H1 (cell line): ENCODE measurements at regions not wholly inside any gene's neighbourhood (a gene's known extent, or its start where the extent isn't known, plus 50 kb on each side); places are given as distances from the start of the nearest gene placed in this dataset.

Source experiments
- CTCF ChIA-PET: fragments of 300-600 bp; sonication (Branson Sonifier 250); formaldehyde crosslinking; loops from one replicate; lab custom pipeline; 2021; ENCODE audit not compliant: partially characterized antibody; lab: Charles Lee
- POLR2A ChIA-PET: fragments of 300-600 bp; sonication (Branson Sonifier 250); formaldehyde crosslinking; loops from one replicate; lab custom pipeline; 2021; ENCODE audit warnings: inconsistent platforms; ENCODE audit not compliant: partially characterized antibody; lab: Charles Lee
- DNase-seq, 2 experiments: peaks; one replicate each; pipeline versions ENCODE4 v3.0.0 to v3.0.0-alpha.2; 2010 to 2022; ENCODE audit warnings: low spot score in 2 of 2, low read depth in 1 of 2, mixed read lengths in 1 of 2
- FAIRE-seq: peaks from 2 replicates; lab custom pipeline; 2011; peaks lifted over from hg19 to GRCh38; lab: Jason Lieb, UNC
- H2AFZ ChIP-seq: 2 replicates; pipeline ENCODE4 v1.8.1; 2012; ENCODE audit warnings: low read length, inconsistent platforms
- H2AK5ac ChIP-seq: 2 replicates; pipeline ENCODE4 v1.6.1; 2013; ENCODE audit warnings: low read depth, low read length
- H2BK120ac ChIP-seq: replicated peaks from 2 replicates; pipeline ENCODE3; 2013; ENCODE audit warnings: low read depth, low read length, inconsistent platforms
- H2BK12ac ChIP-seq: 2 replicates; pipeline ENCODE4 v1.6.1; 2013; ENCODE audit warnings: low read depth, low read length
- H2BK15ac ChIP-seq: 2 replicates; pipeline ENCODE4 v1.6.1; 2013; ENCODE audit warnings: low read length
- H2BK20ac ChIP-seq: 2 replicates; pipeline ENCODE4 v1.6.1; 2013; ENCODE audit warnings: low read length
- H2BK5ac ChIP-seq: 2 replicates; pipeline ENCODE4 v1.6.1; 2013; ENCODE audit warnings: low read depth, low read length
- H3K14ac ChIP-seq: 2 replicates; pipeline ENCODE4 v1.6.1; 2013; ENCODE audit warnings: inconsistent platforms; ENCODE audit not compliant: insufficient read length
- H3K18ac ChIP-seq: 2 replicates; pipeline ENCODE4 v1.6.1; 2013; ENCODE audit warnings: low read length; ENCODE audit errors: extremely low read depth
- H3K23ac ChIP-seq: 2 replicates; pipeline ENCODE4 v1.6.1; 2013; ENCODE audit warnings: inconsistent platforms; ENCODE audit not compliant: insufficient read length
- H3K23me2 ChIP-seq: 2 replicates; pipeline ENCODE4 v1.6.1; 2013; ENCODE audit warnings: low read depth, low read length
- H3K27ac ChIP-seq: 2 replicates; pipeline ENCODE4 v1.6.1; 2011; ENCODE audit warnings: low read depth, low read length, inconsistent platforms
- H3K27me3 ChIP-seq, 4 experiments: replicated peaks in 1 of 4; 1 replicate in 1 of 4; 2 replicates in 3 of 4; pipeline versions ENCODE4 v1.6.1 to v1.8.1; 2011 to 2013; ENCODE audit warnings: low read length in 3 of 4, mild to moderate bottlenecking in 3 of 4, inconsistent platforms in 2 of 4, mixed read lengths in 2 of 4, moderate library complexity in 1 of 4; ENCODE audit not compliant: control insufficient read depth in 3 of 4, insufficient read depth in 3 of 4; ENCODE audit errors: extremely low read depth in 1 of 4
- H3K36me3 ChIP-seq, 4 experiments: 2 replicates each; pipeline versions ENCODE4 v1.6.1 to v1.8.1; 2011 to 2013; ENCODE audit warnings: mild to moderate bottlenecking in 4 of 4, low read length in 3 of 4, moderate library complexity in 2 of 4, control low read depth in 1 of 4, inconsistent platforms in 1 of 4; ENCODE audit not compliant: insufficient read depth in 4 of 4, control insufficient read depth in 2 of 4
- H3K4ac ChIP-seq: replicated peaks from 2 replicates; pipeline ENCODE3; 2013; ENCODE audit warnings: low read length, low read depth, mixed read lengths, inconsistent platforms; ENCODE audit not compliant: insufficient read length
- H3K4me1 ChIP-seq, 4 experiments: replicated peaks in 1 of 4; 1 replicate in 1 of 4; 2 replicates in 3 of 4; pipeline versions ENCODE4 v1.6.1 to v1.8.1; 2011 to 2013; ENCODE audit warnings: low read length in 3 of 4, inconsistent platforms in 2 of 4, mixed read lengths in 1 of 4; ENCODE audit not compliant: insufficient read depth in 4 of 4, control insufficient read depth in 3 of 4
- H3K4me2 ChIP-seq, 2 experiments: 2 replicates each; pipeline versions ENCODE4 v1.6.1 to v1.8.1; 2011 to 2013; ENCODE audit warnings: low read depth in 2 of 2, low read length in 2 of 2, control low read depth in 1 of 2, inconsistent platforms in 1 of 2, mild to moderate bottlenecking in 1 of 2; ENCODE audit not compliant: insufficient read depth in 1 of 2
- H3K4me3 ChIP-seq, 4 experiments: fragments of 200-600, 300-600 bp in 1 of 4; sonication (generic), shearing (Covaris generic), sonication (Bioruptor Twin) in 1 of 4; 2 replicates each; pipeline versions ENCODE4 v1.5.1 to v1.8.1; 2011 to 2016; ENCODE audit warnings: low read length in 4 of 4, low read depth in 3 of 4, control low read depth in 2 of 4, inconsistent platforms in 2 of 4, mild to moderate bottlenecking in 2 of 4, mixed read lengths in 1 of 4, moderate library complexity in 1 of 4; ENCODE audit not compliant: insufficient read depth in 2 of 4; ENCODE audit errors: extremely low read depth in 1 of 4
- H3K56ac ChIP-seq: replicated peaks from 2 replicates; pipeline ENCODE3; 2013; ENCODE audit warnings: low read depth, mild to moderate bottlenecking, mixed read lengths, low read length, inconsistent platforms; ENCODE audit not compliant: insufficient read length
- H3K79me1 ChIP-seq: 2 replicates; pipeline ENCODE4 v1.6.1; 2013; ENCODE audit warnings: low read depth, low read length, control low read depth
- H3K79me2 ChIP-seq, 2 experiments: 2 replicates each; pipeline versions ENCODE4 v1.6.1 to v1.8.1; 2012 to 2013; ENCODE audit warnings: low read length in 2 of 2, mild to moderate bottlenecking in 2 of 2, inconsistent platforms in 1 of 2; ENCODE audit not compliant: insufficient read depth in 2 of 2, control insufficient read depth in 1 of 2
- H3K9ac ChIP-seq, 4 experiments: replicated peaks in 1 of 4; 1 replicate in 1 of 4; 2 replicates in 3 of 4; pipeline versions ENCODE4 v1.6.1 to v1.8.1; 2011 to 2013; ENCODE audit warnings: low read depth in 3 of 4, low read length in 3 of 4, control low read depth in 2 of 4, mild to moderate bottlenecking in 2 of 4, moderate library complexity in 2 of 4, inconsistent platforms in 1 of 4; ENCODE audit errors: extremely low read depth in 1 of 4
- H3K9me3 ChIP-seq, 2 experiments: 2 replicates each; pipeline versions ENCODE4 v1.6.1 to v1.8.1; 2012 to 2013; ENCODE audit warnings: mild to moderate bottlenecking in 2 of 2, moderate library complexity in 2 of 2, control low read depth in 1 of 2, inconsistent platforms in 1 of 2, low read depth in 1 of 2, low read length in 1 of 2, mixed read lengths in 1 of 2; ENCODE audit not compliant: insufficient read depth in 2 of 2
- H4K20me1 ChIP-seq, 2 experiments: replicated peaks in 1 of 2; 2 replicates each; pipeline versions ENCODE3 to v1.8.1; 2011 to 2013; ENCODE audit warnings: inconsistent platforms in 2 of 2, low read length in 2 of 2, mild to moderate bottlenecking in 1 of 2; ENCODE audit not compliant: insufficient read depth in 2 of 2, control insufficient read depth in 1 of 2
- H4K5ac ChIP-seq: 2 replicates; pipeline ENCODE4 v1.6.1; 2013; ENCODE audit warnings: low read length, low read depth, mixed read lengths, inconsistent platforms; ENCODE audit not compliant: insufficient read length
- H4K8ac ChIP-seq: 2 replicates; pipeline ENCODE4 v1.8.0; 2013; ENCODE audit warnings: mild to moderate bottlenecking, moderate library complexity, low read length, inconsistent platforms; ENCODE audit not compliant: insufficient read depth; ENCODE audit errors: extremely low read depth
- H4K91ac ChIP-seq: replicated peaks from 2 replicates; pipeline ENCODE3; 2013; ENCODE audit warnings: low read length, mixed read lengths, inconsistent platforms; ENCODE audit not compliant: insufficient read length
- JUND ChIP-seq: IDR thresholded peaks from 2 replicates; pipeline ENCODE4 v1.6.1; 2011; ENCODE audit warnings: mild to moderate bottlenecking, improper control_type of control experiment, low read length
- MAFK ChIP-seq: IDR thresholded peaks from 2 replicates; pipeline ENCODE4 v1.6.1; 2012; ENCODE audit warnings: low read depth, mild to moderate bottlenecking, improper control_type of control experiment, low read length
- WGBS, 2 experiments: shearing (Covaris generic) in 1 of 2; methylation state at CpG; one replicate each; pipeline versions ENCODE4 v1.1.6 to v1.1.7; 2013 to 2015; ENCODE audit warnings: low lambda C conversion rate in 2 of 2, mixed read lengths in 2 of 2, inconsistent platforms in 1 of 2, low coverage in 1 of 2, missing lambda C conversion rate in 1 of 2; ENCODE audit not compliant: insufficient replicate concordance in 2 of 2, insufficient coverage in 1 of 2, insufficient read length in 1 of 2; ENCODE audit errors: extremely low coverage in 1 of 2, missing lambda C conversion rate in 1 of 2; 5-methylcytosine and 5-hydroxymethylcytosine counted together

DNA sequence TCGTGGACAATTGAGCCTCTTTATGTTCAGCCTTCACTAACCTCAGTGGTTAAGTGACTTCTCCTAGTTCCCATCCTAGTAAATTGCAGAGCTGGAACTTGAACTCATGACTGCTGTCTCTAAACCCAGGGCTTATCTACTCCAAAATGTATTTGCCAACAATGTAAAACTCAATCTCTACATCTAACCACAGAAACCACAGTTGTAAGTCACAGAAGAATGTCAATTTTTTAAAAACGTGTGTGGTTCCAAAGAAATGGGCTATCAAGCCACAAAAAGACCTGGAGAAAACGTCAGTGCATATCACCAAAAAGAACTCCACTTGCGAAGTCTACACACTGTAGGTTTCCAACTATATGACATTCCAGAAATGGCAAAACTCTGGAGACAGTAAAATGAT lies 172.6 kb upstream of the HMCN1 start:
- H2BK20ac ChIP-seq = no peak overlapping the region
- H3K4ac ChIP-seq = no peak overlapping the region
- H3K36me3 ChIP-seq = no peaks in the 10 kb centered on the region
- ChIA-PET POLR2A (no interaction called here), CTCF (interaction anchor here (1.1 to 3.6 kb wide), 3 partner anchors 15 to 243 kb away, joined by 3 to 15 read pairs (median 7); no protein-coding TSS in a partner anchor)
- no peak overlapping the region for H3K27ac ChIP-seq
- no peak overlapping the region for H4K8ac ChIP-seq
- no peak overlapping the region for H3K14ac ChIP-seq
- no peaks in the 10 kb centered on the region for H3K79me2 ChIP-seq
- no peaks in the 10 kb centered on the region; a peak in 2 of 7 replicates for H3K4me1 ChIP-seq
- no peak overlapping the region for H2BK15ac ChIP-seq
- no peak overlapping the region for H4K91ac ChIP-seq
- TF ChIP-seq MAFK = no peak
- TF ChIP-seq JUND = no peak
- no peak overlapping the region for H2AK5ac ChIP-seq
- DNase-seq = no peak
- H3K23me2 ChIP-seq = no peaks in the 10 kb centered on the region
- H3K4me2 ChIP-seq = no peak overlapping the region
- H3K27me3 ChIP-seq = no peaks in the 10 kb centered on the region
- no peak overlapping the region for H4K5ac ChIP-seq
- H3K79me1 ChIP-seq = no peaks in the 10 kb centered on the region
- H3K18ac ChIP-seq = no peak overlapping the region
- H3K9ac ChIP-seq = no peak overlapping the region
- H3K4me3 ChIP-seq = no peak overlapping the region
- FAIRE-seq = no peak
- no peak overlapping the region for H2BK120ac ChIP-seq
- H3K9me3 ChIP-seq = no peaks in the 10 kb centered on the region
- H3K23ac ChIP-seq = no peak overlapping the region
- no peak overlapping the region for H2AFZ ChIP-seq
- H3K56ac ChIP-seq = no peak overlapping the region
- no peak overlapping the region for H2BK12ac ChIP-seq
- no peak overlapping the region for H2BK5ac ChIP-seq
- H4K20me1 ChIP-seq = no peaks in the 10 kb centered on the region
- WGBS, 2 experiments = 88% methylated on average over 4 of the region's 4 CpGs; no CpG with 5 or more reads in 1 of the 2 experiments
